Neural progenitor cell (in vitro differentiated cells): ENCODE measurements at regions not wholly inside any gene's neighbourhood (a gene's known extent, or its start where the extent isn't known, plus 50 kb on each side); places are given as distances from the start of the nearest gene placed in this dataset.

Experiments
- EZH2 ChIP-seq: fragments of 200-600 bp; sonication (generic); IDR thresholded peaks from 2 replicates; pipeline ENCODE4 v1.6.1; 2017; ENCODE audit warnings: antibody characterized with exemption, mild to moderate bottlenecking, moderate library complexity
- TF ChIP-seq, protein P1 (sequence below): fragments of 200-600 bp; sonication (generic); IDR thresholded peaks from 2 replicates; pipeline ENCODE4 v1.5.1; 2017; ENCODE audit warnings: antibody characterized with exemption, mild to moderate bottlenecking

DNA sequence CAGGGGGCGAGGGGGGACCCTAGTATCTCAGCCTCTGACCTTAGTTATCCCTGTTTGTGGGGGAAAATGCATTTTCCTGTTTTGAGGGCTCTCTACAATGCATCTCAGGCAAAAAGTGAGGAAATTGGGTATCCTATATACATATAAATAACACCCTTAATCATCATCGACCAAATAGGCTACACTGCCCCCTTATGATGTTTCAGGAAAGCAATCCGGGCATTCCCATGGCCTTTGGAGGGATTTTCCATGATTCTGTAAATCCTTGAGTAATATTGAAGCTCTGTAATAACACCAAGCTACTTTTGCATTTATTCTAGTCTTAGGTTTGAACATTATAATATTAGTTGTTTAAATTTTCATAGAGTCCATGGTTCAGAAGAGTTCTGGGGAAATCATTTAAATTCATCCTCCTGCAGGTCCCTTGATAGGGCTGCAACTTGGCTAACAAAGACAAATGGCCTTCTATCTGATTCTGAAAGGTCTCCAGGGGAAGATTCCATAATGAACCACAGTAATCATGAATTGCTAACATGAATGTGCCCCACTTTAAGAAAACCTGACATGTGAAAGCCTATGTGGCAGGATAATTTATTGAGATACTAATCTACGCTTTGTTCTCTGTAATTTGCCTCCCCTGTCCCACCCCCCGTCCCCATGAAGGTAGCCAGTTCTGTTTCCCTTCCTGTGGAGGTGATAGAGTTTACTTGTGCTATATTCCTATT is 91.5 kb upstream of the SCOC start:
- TF ChIP-seq, protein P1, sequence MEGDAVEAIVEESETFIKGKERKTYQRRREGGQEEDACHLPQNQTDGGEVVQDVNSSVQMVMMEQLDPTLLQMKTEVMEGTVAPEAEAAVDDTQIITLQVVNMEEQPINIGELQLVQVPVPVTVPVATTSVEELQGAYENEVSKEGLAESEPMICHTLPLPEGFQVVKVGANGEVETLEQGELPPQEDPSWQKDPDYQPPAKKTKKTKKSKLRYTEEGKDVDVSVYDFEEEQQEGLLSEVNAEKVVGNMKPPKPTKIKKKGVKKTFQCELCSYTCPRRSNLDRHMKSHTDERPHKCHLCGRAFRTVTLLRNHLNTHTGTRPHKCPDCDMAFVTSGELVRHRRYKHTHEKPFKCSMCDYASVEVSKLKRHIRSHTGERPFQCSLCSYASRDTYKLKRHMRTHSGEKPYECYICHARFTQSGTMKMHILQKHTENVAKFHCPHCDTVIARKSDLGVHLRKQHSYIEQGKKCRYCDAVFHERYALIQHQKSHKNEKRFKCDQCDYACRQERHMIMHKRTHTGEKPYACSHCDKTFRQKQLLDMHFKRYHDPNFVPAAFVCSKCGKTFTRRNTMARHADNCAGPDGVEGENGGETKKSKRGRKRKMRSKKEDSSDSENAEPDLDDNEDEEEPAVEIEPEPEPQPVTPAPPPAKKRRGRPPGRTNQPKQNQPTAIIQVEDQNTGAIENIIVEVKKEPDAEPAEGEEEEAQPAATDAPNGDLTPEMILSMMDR = no peak
- TF ChIP-seq EZH2 = no peak
